ENCODE measurements at regions not wholly inside any gene's neighbourhood (a gene's known extent, or its start where the extent isn't known, plus 50 kb on each side); places are given as distances from the start of the nearest gene placed in this dataset.
"Not testable (repeated sequence)": the region's sequence is repeated elsewhere in the genome, so short reads cannot be mapped to it uniquely, and the experiment has no call there.

- DNase-seq (ENCODE audit: low spot score): no peak
These were observed 709.8 kb upstream of the DIAPH2 start for GRCh38 chrX:95974890-95975289.

GRCh38 chrX:95995583-95995982 lies 689.1 kb upstream of the DIAPH2 start:
- DNase-seq (ENCODE audit: low spot score): no peak

- no peak for DNase-seq (ENCODE audit: low spot score)
These were observed 688.3 kb upstream of the DIAPH2 start for GRCh38 chrX:95996294-95996693.

GRCh38 chrX:96002431-96002830 lies 682.2 kb upstream of the DIAPH2 start:
- no peak for DNase-seq (ENCODE audit: low spot score)

GRCh38 chrX:96004386-96004785 lies 680.3 kb upstream of the DIAPH2 start:
- no peak for DNase-seq (ENCODE audit: low spot score)

- DNase-seq (ENCODE audit: low spot score): no peak
These were observed 678.4 kb upstream of the DIAPH2 start for GRCh38 chrX:96006281-96006680.

- DNase-seq (ENCODE audit: low spot score): no peak
These were observed 657.2 kb upstream of the DIAPH2 start for GRCh38 chrX:96027407-96027806.

GRCh38 chrX:96052078-96052477 lies 632.6 kb upstream of the DIAPH2 start:
- DNase-seq (ENCODE audit: low spot score): no peak

GRCh38 chrX:96081891-96082290 lies 602.8 kb upstream of the DIAPH2 start:
- DNase-seq (ENCODE audit: low spot score): no peak

- DNase-seq (ENCODE audit: low spot score): no peak
These were observed 590.0 kb upstream of the DIAPH2 start for GRCh38 chrX:96094616-96095015.

GRCh38 chrX:96098471-96098870 lies 586.2 kb upstream of the DIAPH2 start:
- no peak for DNase-seq (ENCODE audit: low spot score)

GRCh38 chrX:96102997-96103396 lies 581.6 kb upstream of the DIAPH2 start:
- no peak for DNase-seq (ENCODE audit: low spot score)

- DNase-seq (ENCODE audit: low spot score): no peak
These were observed 572.0 kb upstream of the DIAPH2 start for GRCh38 chrX:96112689-96113088.

GRCh38 chrX:96126182-96126581 lies 558.5 kb upstream of the DIAPH2 start:
- DNase-seq (ENCODE audit: low spot score): no peak

- DNase-seq (ENCODE audit: low spot score): not testable (repeated sequence)
These were observed 556.6 kb upstream of the DIAPH2 start for GRCh38 chrX:96128058-96128457.

- no peak for DNase-seq (ENCODE audit: low spot score)
These were observed 543.8 kb upstream of the DIAPH2 start for GRCh38 chrX:96140796-96141195.

- DNase-seq (ENCODE audit: low spot score): no peak
These were observed 537.0 kb upstream of the DIAPH2 start for GRCh38 chrX:96147681-96148080.

GRCh38 chrX:96170626-96171025 lies 514.0 kb upstream of the DIAPH2 start:
- no peak for DNase-seq (ENCODE audit: low spot score)

GRCh38 chrX:96176921-96177320 lies 507.7 kb upstream of the DIAPH2 start:
- no peak for DNase-seq (ENCODE audit: low spot score)

GRCh38 chrX:96181605-96182004 lies 503.0 kb upstream of the DIAPH2 start:
- no peak for DNase-seq (ENCODE audit: low spot score)

- DNase-seq (ENCODE audit: low spot score): peak; percentile 2
These were observed 502.3 kb upstream of the DIAPH2 start for GRCh38 chrX:96182366-96182765.

- DNase-seq (ENCODE audit: low spot score): no peak
These were observed 501.3 kb upstream of the DIAPH2 start for GRCh38 chrX:96183391-96183790.

GRCh38 chrX:96183843-96184242 lies 500.8 kb upstream of the DIAPH2 start:
- DNase-seq (ENCODE audit: low spot score): no peak

- DNase-seq (ENCODE audit: low spot score): no peak
These were observed 479.7 kb upstream of the DIAPH2 start for GRCh38 chrX:96204928-96205327.

GRCh38 chrX:96211953-96212352 lies 472.7 kb upstream of the DIAPH2 start:
- DNase-seq (ENCODE audit: low spot score): no peak
